HG03565 (cell line): ENCODE measurements at regions not wholly inside any gene's neighbourhood (a gene's known extent, or its start where the extent isn't known, plus 50 kb on each side); places are given as distances from the start of the nearest gene placed in this dataset.

Source experiments
- ATAC-seq: cut with Tn5 transposase; IDR thresholded peaks from one replicate; pipeline ENCODE4 v1.9.1; 2021; ENCODE audit warnings: mild to moderate bottlenecking, moderate library complexity; ENCODE audit not compliant: unreplicated experiment

DNA sequence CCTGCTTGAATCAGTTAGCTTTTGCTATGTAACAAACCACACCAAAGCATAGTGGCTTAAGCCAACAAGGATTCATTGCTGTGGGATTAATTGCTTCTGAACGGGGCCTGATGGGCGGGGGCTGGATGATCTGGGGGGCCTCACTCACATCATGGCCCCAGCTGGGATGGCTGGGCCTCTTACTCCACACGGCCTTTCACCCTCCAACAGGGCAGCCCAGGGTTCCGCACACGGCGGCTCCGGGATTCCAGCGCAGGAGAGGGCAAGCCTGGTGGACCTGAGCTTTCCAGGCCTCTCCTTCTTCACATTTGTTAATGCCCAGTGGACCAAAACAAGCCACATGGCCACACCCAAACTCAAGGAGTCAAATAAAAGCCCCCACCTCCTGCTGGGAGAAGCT lies 86.3 kb upstream of the PHLPP1 start:
- ATAC-seq, result no peak

DNA sequence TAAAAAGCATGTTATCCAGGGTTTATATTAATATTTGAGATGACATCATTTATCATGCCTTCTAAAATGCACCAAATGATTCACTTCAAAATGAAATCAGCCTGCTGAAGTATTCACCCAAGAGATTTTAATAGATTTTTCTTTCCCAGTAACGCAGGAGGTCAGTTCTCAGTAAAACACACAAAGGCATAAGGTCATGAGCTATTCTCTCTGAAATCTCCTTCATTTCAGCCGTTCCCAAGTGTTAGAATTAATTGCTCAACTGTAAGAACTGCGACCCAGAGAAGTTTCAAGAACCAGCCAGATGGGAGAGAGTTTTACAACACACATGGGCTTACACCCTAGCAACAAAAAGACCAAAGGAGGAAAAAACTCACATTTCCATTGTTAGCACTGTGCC lies 84.2 kb upstream of the PHLPP1 start:
- no peak for ATAC-seq

DNA sequence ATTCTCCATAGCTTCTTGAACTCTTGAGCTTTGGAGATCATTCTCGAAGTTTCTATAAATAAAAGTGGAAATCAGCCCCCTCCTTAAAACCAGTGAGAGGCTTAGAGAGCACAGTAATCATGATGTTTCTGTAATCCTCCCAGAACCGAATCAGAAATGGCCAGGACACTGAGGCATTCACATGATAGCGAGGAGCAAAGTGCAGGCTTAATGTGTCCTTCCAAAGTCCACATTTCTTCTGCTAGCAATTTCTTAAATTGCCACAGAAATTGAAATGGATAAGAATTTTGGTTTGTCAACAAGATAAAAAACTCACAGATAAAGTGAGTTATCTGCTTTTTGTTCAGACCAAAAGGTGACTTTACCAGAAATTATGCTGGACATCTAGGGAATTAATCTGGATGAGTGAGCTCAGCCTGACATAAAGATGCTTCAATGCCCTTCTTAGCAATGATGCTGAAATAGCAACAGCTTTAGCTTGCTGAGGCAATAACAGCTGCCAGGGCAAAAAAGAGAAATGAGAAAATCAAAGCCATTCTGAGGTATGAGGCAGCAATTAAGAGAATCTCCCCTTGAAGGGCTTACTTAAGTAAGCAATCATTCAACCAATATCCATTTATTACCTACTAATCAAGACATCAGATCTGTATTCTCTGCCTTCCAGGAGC lies 82.4 kb upstream of the PHLPP1 start:
- ATAC-seq, result no peak

DNA sequence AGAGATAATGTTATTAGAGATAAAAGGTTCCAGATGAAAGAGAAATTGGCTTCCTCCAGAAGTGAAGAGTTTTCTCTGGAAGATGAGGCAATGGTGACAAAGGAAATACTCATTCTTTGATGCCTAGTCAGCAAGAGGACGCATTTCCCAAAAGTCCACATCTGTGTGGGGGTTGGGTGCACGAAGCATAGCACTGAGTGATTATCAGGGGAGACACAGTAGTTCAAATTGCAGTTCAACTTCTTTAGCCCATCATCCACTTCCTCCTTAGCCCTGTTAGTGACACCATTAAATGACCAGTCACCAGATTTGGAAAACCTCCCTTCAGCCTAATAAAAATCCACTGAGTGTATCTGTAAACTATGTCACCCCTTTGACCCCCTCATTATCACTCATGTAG lies 80.9 kb upstream of the PHLPP1 start:
- no peak for ATAC-seq

DNA sequence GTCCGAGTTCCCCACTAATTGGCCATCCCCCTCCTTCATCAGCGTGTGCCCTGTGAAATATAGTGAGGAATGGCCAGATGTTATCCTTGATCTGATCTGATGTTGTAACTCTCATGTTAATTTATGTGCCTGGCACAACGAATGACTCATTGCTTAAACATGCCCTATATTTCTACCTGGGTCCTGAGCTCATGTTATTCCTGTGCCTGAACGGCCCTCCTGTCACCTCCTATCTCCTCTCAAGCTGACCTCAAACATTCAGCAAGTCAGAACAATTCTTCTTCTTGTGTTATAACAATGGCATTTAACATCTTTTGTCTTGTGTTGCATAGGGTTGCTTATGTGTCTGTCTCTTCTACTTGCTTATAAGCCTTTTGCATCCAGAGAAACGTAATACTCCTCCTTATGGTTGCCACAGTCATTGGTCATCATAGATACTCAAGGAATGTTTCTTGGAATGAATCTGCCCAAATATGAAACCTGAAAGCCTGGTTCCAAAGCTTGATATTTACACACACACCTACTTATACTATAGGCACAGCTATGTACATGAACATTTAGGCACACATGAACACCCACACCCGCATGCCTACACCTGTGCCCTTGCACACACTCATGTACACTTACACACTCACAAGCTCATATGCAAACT lies 80.2 kb upstream of the PHLPP1 start:
- no peak for ATAC-seq

DNA sequence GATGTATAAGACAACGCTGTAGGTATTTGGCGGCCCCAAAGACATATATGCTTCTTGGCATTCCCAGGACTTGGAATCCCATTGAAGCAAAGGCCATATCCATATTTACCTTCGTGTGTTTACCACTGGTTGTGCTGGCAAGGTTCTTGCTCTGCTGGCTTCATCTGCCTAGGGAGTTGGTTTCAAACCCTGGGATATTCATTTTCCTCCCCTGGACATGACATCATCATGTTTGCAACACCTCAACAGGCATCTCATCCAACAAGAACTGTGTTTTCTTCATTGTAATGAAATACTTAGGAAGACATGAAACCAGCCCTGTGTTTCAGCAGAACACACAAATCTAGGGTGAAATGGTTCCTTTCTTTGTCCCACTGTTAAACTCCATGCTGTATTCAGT lies 77.9 kb upstream of the PHLPP1 start:
- ATAC-seq, result no peak

DNA sequence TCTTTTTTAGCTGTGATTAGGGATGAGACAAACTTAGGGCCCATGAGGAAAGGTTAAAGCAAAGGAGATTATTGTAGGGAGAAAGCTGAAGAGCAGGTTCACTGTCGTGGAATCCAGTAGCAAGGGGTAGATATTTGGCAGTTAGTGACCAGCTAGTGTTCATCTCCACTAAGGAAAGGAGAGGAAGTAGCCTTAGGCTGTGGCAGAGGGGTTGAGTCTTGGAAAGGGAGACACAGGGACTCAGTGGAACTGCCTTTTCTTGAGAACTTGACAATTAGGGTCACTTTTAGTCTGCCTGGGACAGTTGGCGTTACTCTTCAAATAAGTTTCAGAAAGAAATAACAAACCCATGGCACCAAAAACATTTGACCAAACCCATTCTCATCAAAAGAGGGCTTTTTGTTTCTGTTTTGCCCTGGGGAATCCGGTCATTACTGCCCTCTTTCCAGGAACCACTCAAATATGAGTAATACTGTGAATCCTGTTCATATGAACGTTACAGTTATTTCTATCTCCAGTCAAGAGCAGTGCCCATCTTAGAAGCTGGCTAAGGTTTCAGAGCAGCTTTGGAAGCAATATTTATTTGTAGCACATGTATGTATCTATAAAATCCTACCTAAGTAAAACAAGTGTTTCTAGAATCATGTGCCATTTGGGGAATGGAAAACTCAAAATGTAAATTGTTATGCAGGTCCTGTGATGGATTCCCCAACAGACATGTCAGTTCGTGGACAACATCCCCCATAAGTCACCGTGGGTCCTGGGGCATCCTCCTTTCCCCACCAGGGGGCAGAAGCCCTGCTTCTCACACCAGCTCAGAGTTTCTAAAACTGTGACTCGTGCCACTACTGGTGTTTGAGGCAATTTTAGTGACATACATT lies 77.3 kb upstream of the PHLPP1 start:
- ATAC-seq, result no peak

DNA sequence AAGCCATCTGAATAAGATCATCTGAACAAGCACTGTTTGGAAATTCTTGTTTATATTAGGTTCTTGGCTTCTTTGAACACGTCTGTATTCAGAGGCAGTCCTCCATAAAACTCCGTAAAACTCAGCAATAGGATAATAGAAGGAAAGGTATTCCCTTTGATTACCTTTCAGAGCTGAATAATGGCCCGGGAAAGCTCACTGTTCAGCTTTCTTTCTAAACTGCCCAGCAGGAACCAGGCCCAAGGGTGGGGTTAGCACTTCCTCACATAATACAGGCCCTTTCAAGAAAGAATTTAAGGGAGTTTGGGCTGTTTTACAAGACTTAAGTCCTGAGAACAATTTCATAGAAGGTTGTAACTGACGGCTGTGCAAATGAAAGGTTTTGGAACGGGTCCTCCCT lies 72.2 kb upstream of the PHLPP1 start:
- ATAC-seq, result no peak

DNA sequence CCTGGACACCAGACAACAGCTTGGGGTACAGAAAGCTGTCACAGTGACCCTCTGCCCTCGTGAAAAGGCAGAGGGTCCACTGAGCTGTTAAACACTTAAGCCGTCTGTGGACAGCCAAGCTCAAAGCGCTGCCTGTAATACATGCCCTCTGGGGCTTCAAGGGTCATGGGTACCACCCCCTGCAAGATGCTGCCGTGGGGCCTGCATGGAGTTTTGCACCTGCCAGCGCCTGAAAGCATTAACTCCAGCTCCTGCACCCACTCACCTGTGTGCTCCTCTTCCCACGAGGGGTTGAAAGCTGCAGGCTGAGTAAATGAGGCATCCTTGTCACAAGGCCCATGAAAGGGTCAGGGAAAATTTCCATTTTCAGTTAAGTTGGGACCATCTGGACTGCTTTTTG lies 70.6 kb upstream of the PHLPP1 start:
- no peak for ATAC-seq

DNA sequence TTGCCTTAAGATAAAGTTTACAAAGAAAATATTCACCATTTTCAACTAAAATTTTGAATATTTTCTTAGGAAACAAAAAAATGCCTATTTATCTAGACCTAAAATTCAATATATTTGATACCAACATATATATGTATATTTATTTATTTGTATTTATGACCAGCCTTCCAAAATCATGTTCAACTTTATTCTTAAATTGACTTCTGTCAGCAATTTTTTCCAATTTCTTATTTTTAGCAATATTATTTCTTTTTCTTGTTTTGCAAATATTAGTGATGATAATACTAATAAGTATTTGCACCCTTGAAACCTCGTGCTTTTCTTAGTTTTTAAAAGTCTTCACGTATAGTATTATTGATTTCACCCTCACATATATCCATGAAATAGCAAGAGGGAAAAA lies 68.2 kb upstream of the PHLPP1 start:
- no peak for ATAC-seq

DNA sequence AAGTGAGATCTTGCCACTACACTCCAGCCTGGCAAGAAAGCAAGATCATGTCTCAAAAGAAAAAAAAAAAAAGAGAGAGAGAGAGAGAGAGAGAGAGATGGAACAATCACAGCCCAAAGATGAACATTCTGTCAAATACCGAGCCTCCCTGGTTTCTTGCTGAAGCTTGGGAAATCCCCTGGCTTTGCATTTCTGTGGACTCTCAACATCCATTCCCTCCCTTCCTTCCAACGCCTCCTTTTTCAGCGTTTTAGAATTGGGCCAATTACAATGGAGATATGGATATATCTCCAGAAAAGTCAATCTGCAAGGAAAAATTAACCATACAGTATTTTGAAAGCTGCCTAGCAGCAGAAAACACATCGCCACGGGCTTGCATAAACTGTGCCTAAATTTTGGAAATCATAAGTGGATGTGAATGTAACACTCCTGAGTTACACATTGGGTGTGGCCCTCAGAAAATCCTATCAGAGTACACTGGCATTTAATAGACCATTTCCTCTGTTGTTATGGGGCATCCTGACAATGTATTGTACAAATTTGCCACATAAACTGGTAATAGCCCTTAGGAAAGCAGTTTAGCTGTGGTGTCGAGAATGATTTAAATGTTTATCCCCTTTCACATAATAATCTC lies 67.2 kb upstream of the PHLPP1 start:
- no peak for ATAC-seq

DNA sequence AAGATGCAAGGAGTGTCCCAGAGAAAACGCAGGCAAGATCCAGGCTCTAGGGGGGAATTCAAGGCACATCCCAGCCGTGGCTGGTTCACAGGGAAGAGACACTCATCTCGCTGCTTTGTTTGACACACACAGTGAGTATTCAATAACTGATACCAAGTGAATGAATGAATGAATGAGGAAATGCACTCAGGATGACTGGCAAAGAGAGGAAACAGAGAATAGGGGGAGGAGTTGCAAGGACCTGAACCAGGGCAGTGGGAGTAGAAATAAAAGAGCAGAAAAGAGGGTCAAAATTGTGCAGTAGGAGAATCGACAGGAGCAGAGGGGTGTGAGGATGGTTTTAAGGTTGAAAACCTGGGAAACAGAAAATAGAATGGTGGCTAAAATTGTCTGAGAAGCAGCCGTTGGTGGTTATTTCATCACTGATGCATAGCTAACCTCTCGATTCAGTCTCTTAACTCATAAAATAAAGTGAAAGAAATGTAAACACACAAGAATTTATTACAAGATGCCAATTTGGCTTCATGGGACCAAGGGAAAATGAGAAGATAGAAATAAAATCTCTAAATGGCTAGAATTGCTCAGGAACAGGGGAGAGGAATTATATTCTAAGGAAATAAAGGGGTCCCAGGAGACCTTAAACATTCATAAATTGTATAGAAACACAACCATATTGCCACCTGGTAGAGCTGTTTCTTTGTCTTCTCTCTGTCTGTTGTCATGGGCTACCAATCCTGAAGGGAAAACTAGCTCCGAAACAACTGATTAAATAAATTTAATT lies 63.9 kb upstream of the PHLPP1 start:
- peak; percentile 26 for ATAC-seq

DNA sequence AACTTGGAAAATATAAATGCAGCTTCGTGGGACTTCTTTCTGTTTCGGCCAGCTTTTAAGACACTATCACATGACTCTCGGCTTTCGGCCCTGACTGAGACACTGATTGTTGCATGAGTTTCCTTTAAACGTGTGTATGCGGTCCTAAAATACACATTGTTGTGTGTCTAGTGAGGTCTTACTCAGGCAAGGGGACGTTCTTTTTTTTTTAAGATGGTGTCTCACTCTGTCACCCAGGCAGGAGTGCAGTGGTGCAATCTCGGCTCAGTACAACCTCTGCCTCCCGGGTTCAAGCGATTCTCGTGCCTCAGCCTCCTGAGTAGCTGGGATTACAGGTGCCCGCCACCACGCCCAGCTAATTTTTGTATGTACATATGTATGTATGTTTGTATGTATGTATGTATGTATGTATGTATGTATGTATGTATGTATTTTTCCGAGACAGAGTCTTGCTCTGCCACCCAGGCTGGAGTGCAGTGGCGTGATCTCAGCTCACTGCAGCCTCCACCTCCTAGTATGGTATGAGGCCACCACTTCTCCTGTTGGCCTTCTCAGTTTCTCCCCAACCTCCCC lies 63.2 kb upstream of the PHLPP1 start:
- peak; percentile 71 for ATAC-seq

DNA sequence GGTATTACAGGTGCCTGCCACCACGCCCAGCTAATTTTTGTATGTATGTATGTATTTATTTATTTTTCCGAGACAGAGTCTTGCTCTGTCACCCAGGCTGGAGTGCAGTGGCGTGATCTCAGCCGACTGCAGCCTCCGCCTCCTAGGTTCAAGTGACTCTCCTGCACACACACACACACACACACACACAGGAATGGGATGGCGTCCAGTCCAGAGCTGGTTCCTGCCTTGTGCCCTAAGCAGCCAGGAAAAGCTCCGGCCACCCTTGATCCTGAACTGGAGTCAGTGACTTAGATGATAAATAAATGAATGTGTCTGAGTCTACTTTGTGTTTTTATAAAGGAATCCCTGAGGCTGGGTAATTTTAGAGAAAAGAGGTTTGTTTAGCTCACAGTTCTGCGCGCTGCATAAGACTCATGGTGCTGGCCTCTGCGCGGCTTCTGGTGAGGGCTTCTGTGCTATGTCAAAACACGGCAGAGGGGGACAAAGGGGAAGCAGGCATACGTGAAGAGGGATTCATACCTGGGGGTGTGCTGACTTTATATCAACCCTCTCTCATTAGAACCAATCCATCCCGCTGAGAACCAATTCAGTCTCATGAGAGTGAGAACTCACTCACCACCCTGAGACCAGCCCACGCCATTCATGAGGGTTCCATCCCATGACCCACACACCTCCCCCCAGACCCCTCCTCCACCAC lies 59.7 kb upstream of the PHLPP1 start:
- no peak for ATAC-seq

DNA sequence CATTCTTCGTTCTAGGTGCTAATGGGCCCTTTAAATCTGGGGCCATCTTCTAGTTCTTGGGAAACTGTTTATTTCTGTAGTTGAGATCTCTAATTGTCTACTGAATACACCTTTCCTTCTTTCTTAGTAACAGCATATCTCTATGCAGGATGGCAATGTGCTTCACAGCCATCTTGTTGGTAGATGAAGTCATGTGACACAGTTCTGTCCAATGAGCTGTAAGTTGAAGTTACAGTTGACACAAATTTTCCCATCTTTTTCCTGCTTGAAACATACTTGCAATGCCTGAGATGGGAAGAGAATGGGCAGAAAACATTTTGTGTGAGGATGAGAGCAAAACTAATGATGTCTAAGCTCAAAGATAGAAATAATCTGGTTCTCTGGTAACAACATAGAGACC lies 57.3 kb upstream of the PHLPP1 start:
- ATAC-seq, result no peak

DNA sequence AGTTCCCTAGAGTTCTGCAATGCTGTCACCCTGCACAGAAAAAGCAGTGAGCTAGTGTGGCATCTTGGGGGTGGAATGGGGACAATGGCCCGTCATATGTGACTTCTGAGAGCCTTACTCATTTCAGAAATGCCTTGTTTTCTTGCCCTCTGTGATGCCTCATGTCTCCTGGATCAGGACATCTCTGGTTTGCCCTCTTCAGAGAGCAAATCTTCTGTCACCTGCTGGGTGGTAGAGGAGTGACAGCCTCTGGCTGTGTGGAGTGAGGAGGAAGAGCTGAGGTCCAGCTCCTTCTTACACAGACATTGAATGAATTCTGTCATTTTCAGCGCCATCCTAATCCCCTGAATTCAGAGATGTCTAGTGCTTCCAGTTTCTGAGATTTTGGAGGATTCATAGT lies 55.6 kb upstream of the PHLPP1 start:
- ATAC-seq, result no peak

DNA sequence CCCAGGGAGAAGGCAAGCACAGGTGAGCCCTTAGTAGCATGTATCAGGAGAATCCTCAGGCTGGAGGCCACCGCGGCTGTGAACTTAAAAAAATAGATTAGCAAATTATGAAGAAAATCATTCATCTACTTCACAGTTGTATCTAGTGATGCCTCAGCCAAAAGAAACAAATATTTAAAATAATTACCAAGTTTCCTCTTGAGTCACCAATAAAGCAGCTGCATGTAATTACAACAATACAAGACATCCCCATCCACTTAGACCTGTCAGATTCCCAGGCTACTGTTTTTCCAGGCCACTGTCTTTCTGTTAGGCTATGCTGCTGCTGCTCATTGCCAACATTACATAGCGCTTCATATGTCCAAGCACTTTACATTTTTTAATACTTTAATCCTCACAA lies 54.6 kb upstream of the PHLPP1 start:
- no peak for ATAC-seq

DNA sequence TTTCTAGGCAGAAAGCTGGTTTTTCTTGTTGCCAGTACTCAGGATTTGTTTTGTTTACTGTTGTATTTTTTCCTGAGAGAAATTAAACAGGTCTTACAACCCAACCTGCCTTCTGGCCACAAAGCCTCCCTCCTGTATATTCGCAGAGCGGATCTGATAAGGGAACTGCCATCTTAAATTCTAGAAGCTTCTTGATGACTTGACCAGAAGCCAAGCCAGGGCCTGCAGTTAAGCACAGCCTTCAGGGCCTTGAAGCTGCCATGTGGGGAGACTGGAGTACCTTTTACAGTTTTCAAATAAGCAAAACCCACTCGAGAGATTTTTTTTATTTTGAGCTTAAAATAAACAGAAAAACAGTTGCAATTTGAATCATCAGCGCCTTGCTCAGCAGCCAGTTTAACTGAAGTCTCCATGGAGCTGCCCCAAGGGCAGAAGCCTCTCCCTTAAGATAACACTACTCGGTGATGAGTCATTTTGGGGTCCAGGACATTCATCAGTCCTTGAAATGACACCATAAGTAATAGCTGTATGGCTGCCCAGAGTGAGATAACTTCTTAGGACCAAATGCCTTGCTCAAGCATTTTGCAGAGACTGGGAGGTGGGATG lies 51.5 kb upstream of the PHLPP1 start:
- peak; percentile 97 for ATAC-seq

DNA sequence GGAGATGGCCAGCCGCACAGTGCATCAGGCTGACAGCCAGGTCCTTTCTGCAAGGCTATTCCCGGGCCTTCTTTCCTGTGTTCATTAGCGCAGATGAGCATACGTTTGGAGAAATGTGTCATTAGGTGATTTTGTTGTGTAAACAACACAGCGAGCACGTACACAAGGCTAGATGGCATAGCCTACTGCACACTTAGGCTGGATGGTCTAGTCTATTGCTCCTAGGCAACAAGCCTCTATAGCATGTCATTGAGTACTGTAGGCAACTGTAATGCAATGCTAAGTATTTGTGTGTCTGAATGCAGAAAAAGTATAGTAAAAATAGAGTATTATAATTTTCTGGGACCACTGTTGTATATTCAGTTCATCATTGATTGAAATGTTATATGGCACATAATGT lies 50.9 kb upstream of the PHLPP1 start:
- no peak for ATAC-seq
